ENCODE measurements at regions not wholly inside any gene's neighbourhood (a gene's known extent, or its start where the extent isn't known, plus 50 kb on each side); places are given as distances from the start of the nearest gene placed in this dataset.

GRCh38 chr17:13182854-13183253 lies 165.0 kb upstream of the ELAC2 start:
- H2BK120ac ChIP-seq (replicated peaks; ENCODE audit: low read depth, low read length), result no peak overlapping the region
- no peak overlapping the region for H2BK15ac ChIP-seq (ENCODE audit: low read length)
- no peak overlapping the region for H2BK5ac ChIP-seq (ENCODE audit: low read depth, low read length)
- ChIA-PET POLR2A (ENCODE audit: partially characterized antibody) (no interaction called here), CTCF (ENCODE audit: partially characterized antibody) (interaction anchor here (0.6 to 1.4 kb wide), 2 partner anchors 42 to 153 kb away, joined by 3 read pairs; no protein-coding TSS in a partner anchor)
- H3K27ac ChIP-seq (ENCODE audit: low read depth, low read length), result no peak overlapping the region
- H3K56ac ChIP-seq (replicated peaks; ENCODE audit: insufficient read length, low read depth, low read length), result no peak overlapping the region
- no peaks in the 10 kb centered on the region for H3K4me1 ChIP-seq (replicated peaks in 1 of 4; ENCODE audit: control insufficient read depth in 3 of 4, insufficient read depth in 4 of 4, low read length in 3 of 4)
- FAIRE-seq (peak; percentile 60), DNase-seq (ENCODE audit: low read depth in 1 of 2, low spot score in 2 of 2) (no peak)
- H3K9ac ChIP-seq (replicated peaks in 1 of 4; ENCODE audit: extremely low read depth in 1 of 4, low read depth in 3 of 4, low read length in 3 of 4), result no peak overlapping the region; a peak in 1 of 7 replicates
- no peak overlapping the region for H3K23ac ChIP-seq (ENCODE audit: insufficient read length)
- no peak overlapping the region for H3K4ac ChIP-seq (replicated peaks; ENCODE audit: insufficient read length, low read depth, low read length)
- H3K23me2 ChIP-seq (ENCODE audit: low read depth, low read length), result no peaks in the 10 kb centered on the region
- H2AK5ac ChIP-seq (ENCODE audit: low read depth, low read length), result no peak overlapping the region
- no peak overlapping the region for H2AFZ ChIP-seq (ENCODE audit: low read length)
- no peak overlapping the region for H2BK20ac ChIP-seq (ENCODE audit: low read length)
- H3K27me3 ChIP-seq (replicated peaks in 1 of 4; ENCODE audit: control insufficient read depth in 3 of 4, extremely low read depth in 1 of 4, insufficient read depth in 3 of 4, low read length in 3 of 4), result no peaks in the 10 kb centered on the region
- no peak overlapping the region for H4K5ac ChIP-seq (ENCODE audit: insufficient read length, low read depth, low read length)
- H3K18ac ChIP-seq (ENCODE audit: extremely low read depth, low read length), result no peak overlapping the region
- H3K4me2 ChIP-seq (ENCODE audit: insufficient read depth in 1 of 2, low read depth in 2 of 2, low read length in 2 of 2), result no peak overlapping the region
- H2BK12ac ChIP-seq (ENCODE audit: low read depth, low read length), result no peak overlapping the region
- H3K4me3 ChIP-seq (ENCODE audit: extremely low read depth in 1 of 4, insufficient read depth in 2 of 4, low read depth in 3 of 4, low read length in 4 of 4), result no peak overlapping the region
- no peaks in the 10 kb centered on the region for H4K20me1 ChIP-seq (replicated peaks in 1 of 2; ENCODE audit: control insufficient read depth in 1 of 2, insufficient read depth in 2 of 2, low read length in 2 of 2)
- H4K8ac ChIP-seq (ENCODE audit: extremely low read depth, insufficient read depth, low read length), result no peak overlapping the region
- 94% methylated on average over 4 of the region's 4 CpGs; no CpG with 5 or more reads in 1 of the 2 experiments for WGBS, 2 experiments (ENCODE audit: extremely low coverage in 1 of 2, insufficient coverage in 1 of 2, insufficient read length in 1 of 2, insufficient replicate concordance in 2 of 2, low coverage in 1 of 2, low lambda C conversion rate in 2 of 2, missing lambda C conversion rate in 1 of 2)
- H3K36me3 ChIP-seq (ENCODE audit: control insufficient read depth in 2 of 4, insufficient read depth in 4 of 4, low read length in 3 of 4), result no peaks in the 10 kb centered on the region
- no peak overlapping the region for H4K91ac ChIP-seq (replicated peaks; ENCODE audit: insufficient read length, low read length)
- H3K79me1 ChIP-seq (ENCODE audit: low read depth, low read length), result no peaks in the 10 kb centered on the region
- H3K9me3 ChIP-seq (ENCODE audit: insufficient read depth in 2 of 2, low read depth in 1 of 2, low read length in 1 of 2), result no peaks in the 10 kb centered on the region
- H3K79me2 ChIP-seq (ENCODE audit: control insufficient read depth in 1 of 2, insufficient read depth in 2 of 2, low read length in 2 of 2), result no peaks in the 10 kb centered on the region
- no peak overlapping the region for H3K14ac ChIP-seq (ENCODE audit: insufficient read length)
- TF ChIP-seq BACH1 (IDR thresholded peaks at IDR 0.05; ENCODE audit: low read length) (no peak), RFX5 (IDR thresholded peaks at IDR 0.05; ENCODE audit: borderline replicate concordance, low read depth, low read length) (no peak), SIRT6 (IDR thresholded peaks at IDR 0.05; ENCODE audit: low read length) (no peak), HDAC2 (IDR thresholded peaks at IDR 0.05; ENCODE audit: borderline replicate concordance in 1 of 2, low read depth in 2 of 2, low read length in 2 of 2) (no peak), MAX (IDR thresholded peaks at IDR 0.05) (no peak), KDM4A (IDR thresholded peaks at IDR 0.05; ENCODE audit: low read depth, low read length, severe bottlenecking) (no peak), CBX8 (IDR thresholded peaks at IDR 0.05; ENCODE audit: borderline replicate concordance, low read depth, low read length) (no peak), JUN (IDR thresholded peaks at IDR 0.05; ENCODE audit: low read depth, low read length) (no peak), SIX5 (IDR thresholded peaks at IDR 0.05; ENCODE audit: low read depth, low read length) (no peak), RNF2 (IDR thresholded peaks at IDR 0.05; ENCODE audit: borderline replicate concordance, low read depth, low read length, missing control alignments, poor library complexity, severe bottlenecking) (no peak), HDAC6 (IDR thresholded peaks at IDR 0.05; ENCODE audit: low read depth, low read length) (no peak), SRF (IDR thresholded peaks at IDR 0.05; ENCODE audit: low read depth, low read length) (no peak), RXRA (IDR thresholded peaks at IDR 0.05; ENCODE audit: insufficient read depth, low read depth, low read length) (0 out of 2 replicates have a peak, but pooled peaks have one; percentile 70)
